Activated CD8-positive, alpha-beta memory T cell treated with anti-CD3 and anti-CD28 coated beads, Interleukin-2, amount 50 U/mL, for 24 hours (primary cell): ENCODE measurements at regions not wholly inside any gene's neighbourhood (a gene's known extent, or its start where the extent isn't known, plus 50 kb on each side); places are given as distances from the start of the nearest gene placed in this dataset.
"Not testable (repeated sequence)": the region's sequence is repeated elsewhere in the genome, so short reads cannot be mapped to it uniquely, and the experiment has no call there.

ENCODE experiments used
- DNase-seq: peaks from one replicate; pipeline ENCODE4 v3.0.0-alpha.2; 2020; ENCODE audit errors: extremely low read depth

GRCh38 chr15:38961456-38961855 is 396.8 kb upstream of the RASGRP1 start:
- no peak for DNase-seq

GRCh38 chr15:38961931-38962330 is 397.3 kb upstream of the RASGRP1 start:
- DNase-seq, result no peak

GRCh38 chr15:38972831-38973230 is 408.2 kb upstream of the RASGRP1 start:
- no peak for DNase-seq

DNA sequence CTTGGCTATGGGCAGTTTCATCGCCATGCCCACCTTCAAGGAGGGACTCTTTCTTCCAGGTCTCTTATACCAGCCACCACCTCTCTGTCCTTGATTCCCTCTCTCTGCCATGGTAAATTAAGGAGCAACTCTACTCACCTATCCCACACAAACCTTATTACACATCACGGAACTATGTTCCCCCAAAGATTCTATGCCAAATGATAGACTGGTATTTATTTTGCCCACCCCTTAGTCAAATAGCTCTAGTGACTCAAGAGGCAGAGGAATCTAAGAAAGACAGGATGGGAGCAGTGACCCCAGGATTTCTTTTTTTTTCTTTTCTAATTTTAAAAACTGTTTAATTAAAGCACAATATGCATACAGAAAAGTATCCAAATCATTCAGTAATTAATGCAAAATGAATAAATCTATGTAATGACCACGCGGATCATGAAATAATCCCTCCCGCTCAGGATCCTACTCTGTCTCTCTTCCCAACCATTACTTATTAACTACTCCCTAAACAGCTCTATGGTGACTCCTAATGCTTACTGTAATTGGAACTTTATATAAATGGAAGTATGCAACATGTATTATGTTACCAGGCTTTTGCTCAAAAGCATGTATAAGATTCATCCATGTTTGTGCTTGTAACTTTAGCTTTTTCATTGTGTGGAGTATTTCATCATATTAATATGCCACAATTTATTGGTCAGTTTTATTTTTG is 410.8 kb upstream of the RASGRP1 start:
- no peak for DNase-seq

DNA sequence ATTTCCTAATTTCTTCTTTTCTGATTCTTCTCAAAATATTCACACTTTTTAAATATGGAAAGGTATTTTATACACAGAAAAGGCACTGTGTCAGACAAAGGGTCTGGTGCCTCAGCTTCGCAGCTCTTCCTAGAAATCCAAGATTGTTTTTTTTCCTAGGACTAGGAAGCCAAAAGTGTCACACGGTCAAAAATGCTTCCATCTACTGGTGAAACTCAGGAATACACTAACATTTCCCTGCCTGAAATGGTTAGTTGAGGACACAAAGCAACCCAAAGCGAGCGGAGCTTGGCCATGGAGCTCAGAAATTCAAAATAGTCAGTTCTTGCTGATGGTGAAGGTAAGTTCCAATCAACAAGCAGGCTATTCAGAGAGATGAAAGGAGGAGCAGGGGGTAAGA is 426.5 kb upstream of the RASGRP1 start:
- DNase-seq, result no peak

DNA sequence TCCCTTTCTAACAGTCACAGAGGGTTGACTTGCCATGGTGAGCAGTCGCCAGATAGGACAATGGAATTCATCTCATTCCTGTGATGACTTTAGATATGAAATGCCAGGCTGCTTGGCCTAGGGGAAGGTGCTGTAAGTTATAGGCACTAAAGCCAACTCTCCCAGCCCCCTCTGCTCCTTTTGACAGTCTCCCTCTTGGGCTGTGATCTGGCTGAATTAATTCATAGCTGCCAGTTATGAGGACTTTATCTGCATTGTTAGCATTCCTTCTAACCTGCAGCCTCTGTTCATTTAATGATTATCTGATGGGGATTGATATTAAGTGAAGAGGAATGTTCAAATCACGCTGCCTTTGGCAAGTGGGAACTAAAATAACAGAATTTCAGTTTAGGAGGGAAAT is 427.1 kb upstream of the RASGRP1 start:
- DNase-seq, result no peak

GRCh38 chr15:38992506-38992905 is 427.9 kb upstream of the RASGRP1 start:
- no peak for DNase-seq

- DNase-seq, result no peak
Measured at GRCh38 chr15:38992930-38993329, 428.3 kb upstream of the RASGRP1 start.

GRCh38 chr15:38994310-38994709 is 429.7 kb upstream of the RASGRP1 start:
- no peak for DNase-seq

DNA sequence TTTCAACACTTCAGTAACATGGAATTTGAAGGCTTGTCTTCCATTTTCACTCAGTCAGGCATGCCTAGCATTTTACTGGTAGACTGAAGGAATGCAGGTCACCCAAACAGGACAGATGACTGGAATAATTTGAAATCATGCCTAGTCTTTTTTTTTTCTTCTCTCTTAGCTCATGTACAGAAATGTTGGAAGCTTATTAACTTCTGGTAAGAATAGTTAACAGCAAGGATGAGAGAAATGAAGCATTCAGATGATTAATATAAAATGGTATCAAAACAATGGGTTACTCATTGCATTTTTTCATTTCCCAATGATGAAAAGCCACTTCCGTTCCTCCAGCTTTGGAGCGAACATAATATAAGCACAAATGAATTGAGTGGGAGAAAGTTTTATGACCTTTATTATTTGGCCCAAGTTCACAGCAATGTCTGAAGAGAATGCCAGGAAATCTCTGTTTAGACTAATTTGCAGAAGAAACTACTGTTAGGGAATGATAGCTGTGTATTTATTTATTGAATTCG is 431.6 kb upstream of the RASGRP1 start:
- no peak for DNase-seq

- DNase-seq, result no peak
Measured at GRCh38 chr15:38997841-38998240, 433.2 kb upstream of the RASGRP1 start.

- DNase-seq, result no peak
Measured at GRCh38 chr15:39000008-39000734, 435.6 kb upstream of the RASGRP1 start.

DNA sequence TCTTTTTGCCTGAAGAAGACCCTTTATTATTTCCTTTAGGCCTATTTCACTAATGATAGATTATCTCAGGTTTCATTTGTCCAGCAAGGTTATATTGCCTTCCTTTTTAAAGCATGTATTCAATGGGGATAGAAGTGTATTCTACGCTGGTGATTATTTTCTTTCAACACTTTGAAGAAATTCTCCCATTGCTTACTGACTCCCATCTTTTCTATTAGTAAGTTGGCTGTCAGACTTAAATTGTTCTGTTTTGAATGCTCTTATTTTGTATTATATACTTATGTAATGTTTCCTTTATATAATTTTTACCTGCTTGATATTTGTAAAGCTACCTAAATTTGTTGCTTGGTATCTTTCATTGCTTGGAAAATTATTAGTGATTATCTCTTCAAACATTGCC is 445.1 kb upstream of the RASGRP1 start:
- DNase-seq, result no peak

DNA sequence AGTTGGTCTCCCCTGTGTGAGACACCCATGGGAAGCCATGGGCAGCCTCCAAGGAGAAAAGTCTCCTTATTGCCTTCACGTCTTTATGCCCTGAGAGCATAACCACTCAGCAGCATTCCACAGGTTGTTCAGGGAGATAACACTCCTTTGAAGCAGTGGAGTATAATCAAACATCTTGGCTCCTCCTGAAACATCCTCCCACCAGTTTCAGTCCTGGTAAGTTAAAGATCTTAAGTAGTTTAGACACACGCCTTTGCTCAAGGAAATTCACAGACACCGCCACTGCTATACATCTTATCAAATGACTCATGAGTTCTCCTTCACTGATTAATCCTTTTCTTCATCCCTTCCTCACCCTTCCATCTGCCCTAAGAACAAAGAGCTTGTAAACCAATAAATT is 446.5 kb upstream of the RASGRP1 start:
- not testable (repeated sequence) for DNase-seq

- no peak for DNase-seq
Measured at GRCh38 chr15:39013262-39013661, 448.6 kb upstream of the RASGRP1 start.

GRCh38 chr15:39014682-39015081 is 450.1 kb upstream of the RASGRP1 start:
- no peak for DNase-seq

GRCh38 chr15:39016706-39017105 is 452.1 kb upstream of the RASGRP1 start:
- DNase-seq, result no peak

DNA sequence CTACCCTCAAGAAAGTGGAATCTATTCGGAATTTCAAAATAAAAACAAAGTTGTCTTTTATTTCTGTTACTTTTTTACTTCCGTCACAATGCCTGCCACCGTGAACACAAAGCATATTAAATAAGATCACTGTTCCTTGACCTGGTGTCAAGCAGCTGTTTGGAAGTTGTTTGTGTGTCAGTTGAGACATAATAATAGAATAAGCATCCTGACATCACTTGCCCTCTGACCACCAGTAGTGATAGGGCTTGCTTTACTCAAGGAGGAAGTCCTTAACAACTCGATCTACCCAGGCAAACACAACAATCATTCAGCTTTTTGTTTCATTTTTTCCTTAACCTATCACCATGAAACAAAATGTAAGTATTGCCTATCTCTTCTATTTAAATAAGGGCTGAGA is 454.4 kb upstream of the RASGRP1 start:
- no peak for DNase-seq

DNA sequence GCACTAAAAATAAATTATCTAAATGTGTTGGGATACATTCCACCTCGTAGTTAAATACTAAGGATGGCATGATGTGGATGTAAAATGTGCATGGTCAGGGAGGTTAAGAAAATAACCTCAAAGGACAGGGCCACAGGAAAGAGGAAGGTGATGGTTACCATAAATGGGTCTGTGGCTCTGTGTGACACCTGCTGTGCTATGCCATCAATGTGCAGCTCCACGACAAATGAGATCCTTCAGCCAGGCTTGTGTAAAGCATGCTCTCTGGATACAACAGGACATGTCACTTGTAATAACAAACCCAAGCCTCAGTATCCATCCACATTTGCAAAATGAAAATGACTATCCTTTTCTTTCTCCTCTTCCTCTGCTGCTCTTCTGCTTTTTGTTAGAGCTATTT is 456.7 kb upstream of the RASGRP1 start:
- no peak for DNase-seq

DNA sequence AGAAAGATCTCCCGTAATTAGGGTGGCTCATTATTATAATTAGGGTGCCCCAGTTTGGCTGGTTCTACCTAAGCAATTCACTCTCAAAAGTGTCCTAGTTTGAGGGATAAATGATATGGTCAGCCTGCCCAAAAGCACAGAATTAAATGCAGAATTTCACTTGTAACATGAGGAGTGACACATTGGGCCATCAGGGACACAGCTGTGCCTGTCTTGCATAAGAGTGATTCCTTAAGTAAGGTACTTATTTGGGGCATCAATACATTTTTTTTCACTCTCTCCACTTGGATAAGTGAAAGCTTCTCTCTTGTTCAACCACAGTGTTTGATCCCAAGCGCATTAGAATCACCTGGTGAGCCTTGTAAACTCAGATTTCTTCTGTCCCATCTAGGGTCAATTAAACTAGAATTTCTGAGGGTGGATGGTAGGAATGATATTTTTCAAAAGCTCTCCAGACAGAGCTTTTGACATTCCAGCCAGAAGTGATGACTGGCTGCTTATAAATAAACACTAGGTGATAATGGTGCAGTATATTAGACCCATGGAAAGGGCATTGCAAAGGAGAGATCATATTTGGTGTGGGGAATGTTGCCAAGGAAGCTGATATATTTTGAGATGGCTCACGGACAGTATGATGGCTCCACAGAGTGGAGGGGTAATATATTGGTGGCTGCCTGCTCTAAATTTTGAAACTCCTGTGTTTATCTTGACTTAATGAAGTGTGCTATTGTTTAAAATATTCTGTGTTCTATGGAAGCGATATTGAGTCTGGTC is 458.1 kb upstream of the RASGRP1 start:
- DNase-seq, result no peak

DNA sequence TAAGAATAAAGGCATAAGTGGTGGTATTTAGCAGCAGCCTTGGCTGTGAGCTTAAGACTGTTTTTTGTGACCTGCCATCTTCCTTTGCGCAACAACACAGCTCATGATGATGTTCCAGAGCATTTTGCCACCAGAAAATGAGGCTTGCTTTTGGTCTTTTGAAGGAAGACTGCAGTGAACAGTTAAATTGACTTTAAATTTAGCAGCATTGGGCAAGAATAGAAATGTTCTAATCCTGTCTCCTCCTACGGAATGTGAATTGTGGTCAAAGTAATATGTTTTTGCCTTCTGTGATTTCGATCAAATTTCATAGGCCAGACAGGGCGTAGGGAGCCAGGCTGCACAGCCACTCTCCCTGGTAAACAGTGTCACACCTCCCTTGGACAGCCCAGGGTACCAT is 460.7 kb upstream of the RASGRP1 start:
- no peak for DNase-seq

DNA sequence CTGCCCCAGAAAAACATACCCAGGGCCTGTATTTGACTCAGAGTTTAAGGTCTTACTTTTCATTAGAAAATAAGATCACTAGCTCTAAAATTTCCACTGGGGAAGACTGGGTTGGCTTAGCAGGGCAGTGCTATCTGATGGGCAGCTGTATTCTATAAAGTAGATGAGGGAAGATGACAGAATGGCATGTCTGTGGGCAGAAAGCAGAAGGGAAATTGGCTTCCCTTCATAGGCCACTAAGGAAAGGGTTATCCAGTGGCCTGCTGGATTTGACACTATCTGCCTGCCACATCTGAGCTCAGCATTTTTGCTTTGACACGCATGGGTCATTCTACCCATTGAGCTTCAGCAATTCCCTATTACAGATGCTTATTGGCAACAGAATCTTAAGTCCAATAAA is 461.3 kb upstream of the RASGRP1 start:
- no peak for DNase-seq

GRCh38 chr15:39028069-39028468 is 463.5 kb upstream of the RASGRP1 start:
- no peak for DNase-seq
